ENCODE measurements at regions not wholly inside any gene's neighbourhood (a gene's known extent, or its start where the extent isn't known, plus 50 kb on each side); places are given as distances from the start of the nearest gene placed in this dataset.

- ATAC-seq (ENCODE audit: low read depth), result no peak
- TF ChIP-seq, protein P1, sequence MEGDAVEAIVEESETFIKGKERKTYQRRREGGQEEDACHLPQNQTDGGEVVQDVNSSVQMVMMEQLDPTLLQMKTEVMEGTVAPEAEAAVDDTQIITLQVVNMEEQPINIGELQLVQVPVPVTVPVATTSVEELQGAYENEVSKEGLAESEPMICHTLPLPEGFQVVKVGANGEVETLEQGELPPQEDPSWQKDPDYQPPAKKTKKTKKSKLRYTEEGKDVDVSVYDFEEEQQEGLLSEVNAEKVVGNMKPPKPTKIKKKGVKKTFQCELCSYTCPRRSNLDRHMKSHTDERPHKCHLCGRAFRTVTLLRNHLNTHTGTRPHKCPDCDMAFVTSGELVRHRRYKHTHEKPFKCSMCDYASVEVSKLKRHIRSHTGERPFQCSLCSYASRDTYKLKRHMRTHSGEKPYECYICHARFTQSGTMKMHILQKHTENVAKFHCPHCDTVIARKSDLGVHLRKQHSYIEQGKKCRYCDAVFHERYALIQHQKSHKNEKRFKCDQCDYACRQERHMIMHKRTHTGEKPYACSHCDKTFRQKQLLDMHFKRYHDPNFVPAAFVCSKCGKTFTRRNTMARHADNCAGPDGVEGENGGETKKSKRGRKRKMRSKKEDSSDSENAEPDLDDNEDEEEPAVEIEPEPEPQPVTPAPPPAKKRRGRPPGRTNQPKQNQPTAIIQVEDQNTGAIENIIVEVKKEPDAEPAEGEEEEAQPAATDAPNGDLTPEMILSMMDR (IDR thresholded peaks at IDR 0.05), result no peak
- no peak overlapping the region for H3K27ac Mint-ChIP-seq
- no peaks in the 10 kb centered on the region for H3K36me3 Mint-ChIP-seq (ENCODE audit: low read depth)
- no peaks in the 10 kb centered on the region for H3K4me1 Mint-ChIP-seq
- no peaks in the 10 kb centered on the region for H3K9me3 Mint-ChIP-seq
- no peak overlapping the region for H3K4me3 Mint-ChIP-seq
- CTCF ChIA-PET, result no interaction called here
- DNase-seq, result no peak
- intact Hi-C loops (cut with micrococcal nuclease), result no loop called here
- POLR2A ChIA-PET, result no interaction called here
- H3K27me3 Mint-ChIP-seq, result no peaks in the 10 kb centered on the region
Observed at GRCh38 chr9:79013715-79014610, 557.8 kb upstream of the TLE4 start.

DNA sequence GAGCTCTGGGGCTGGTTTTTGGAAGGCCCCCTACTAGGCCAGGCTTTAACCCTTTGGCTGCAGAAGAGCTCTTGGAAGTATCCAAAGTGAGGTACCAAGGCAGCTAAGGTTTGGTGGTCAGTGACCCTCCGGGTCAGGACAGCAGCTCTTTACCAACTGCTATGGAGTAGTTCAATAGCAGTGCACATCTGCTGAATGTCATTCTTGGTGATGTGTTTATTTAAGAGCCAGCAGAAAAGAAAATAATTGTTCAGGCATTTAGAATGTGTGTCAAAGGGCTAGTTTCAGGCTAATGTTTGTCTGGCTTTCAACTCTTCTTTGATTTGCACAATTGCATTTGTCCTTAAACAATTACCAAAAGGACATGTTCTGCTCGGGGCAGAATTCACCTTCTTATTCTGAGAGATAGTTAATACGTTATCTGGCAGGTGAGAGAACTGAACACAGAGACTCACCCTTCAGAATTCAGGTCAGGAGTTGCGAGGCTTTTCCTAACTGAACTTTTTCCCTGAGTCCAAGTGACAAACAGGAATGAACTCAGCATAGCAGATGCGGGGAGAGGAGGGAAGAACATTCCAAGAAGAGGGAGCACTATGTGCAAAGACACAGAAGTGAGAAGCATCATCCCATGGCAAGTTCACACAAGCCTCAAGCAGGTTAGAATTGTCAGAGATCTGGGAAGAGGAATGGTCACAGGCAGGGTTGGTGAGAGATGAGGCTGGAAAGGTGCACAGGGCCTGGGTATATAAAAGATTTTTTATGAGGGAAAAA is 556.7 kb upstream of the TLE4 start:
- Mint-ChIP-seq H3K9me3 (no peaks in the 10 kb centered on the region), H3K4me1 (no peaks in the 10 kb centered on the region), H3K27ac (no peak overlapping the region), H3K4me3 (no peak overlapping the region), H3K27me3 (no peaks in the 10 kb centered on the region), H3K36me3 (ENCODE audit: low read depth) (no peaks in the 10 kb centered on the region)
- intact Hi-C loops (cut with micrococcal nuclease), result no loop called here
- ATAC-seq (ENCODE audit: low read depth) (no peak), DNase-seq (no peak)
- TF ChIP-seq, protein P1 (IDR thresholded peaks at IDR 0.05), result no peak
- POLR2A ChIA-PET, result no interaction called here
- CTCF ChIA-PET, result no interaction called here

GRCh38 chr9:79015951-79016350 is 555.8 kb upstream of the TLE4 start:
- Mint-ChIP-seq H3K9me3 (no peaks in the 10 kb centered on the region), H3K36me3 (ENCODE audit: low read depth) (no peaks in the 10 kb centered on the region), H3K27me3 (no peaks in the 10 kb centered on the region), H3K4me3 (no peak overlapping the region), H3K27ac (no peak overlapping the region), H3K4me1 (no peaks in the 10 kb centered on the region)
- no peak for DNase-seq
- intact Hi-C loops (cut with micrococcal nuclease), result no loop called here
- ChIA-PET CTCF (no interaction called here), POLR2A (no interaction called here)
- no peak for ATAC-seq (ENCODE audit: low read depth)
- TF ChIP-seq, protein P1 (IDR thresholded peaks at IDR 0.05), result no peak

DNA sequence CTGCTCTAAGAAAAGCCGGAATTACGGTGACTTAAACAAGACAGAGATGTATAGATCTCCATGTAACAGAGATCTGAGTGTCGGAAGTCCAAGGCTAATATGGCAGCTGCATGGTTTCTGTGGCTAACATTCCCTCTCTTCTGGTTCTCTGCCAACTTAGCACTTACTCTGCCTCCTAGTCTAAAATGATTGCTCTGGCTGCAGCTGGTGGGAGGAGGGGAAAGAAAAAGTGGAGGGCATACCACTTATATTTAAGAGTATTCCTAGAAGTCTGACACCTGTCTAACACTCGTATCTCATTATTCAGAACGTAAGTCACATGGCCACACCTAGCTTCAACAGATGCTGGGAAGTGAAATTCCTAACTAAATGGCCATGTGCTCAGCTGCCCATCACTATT is 551.5 kb upstream of the TLE4 start:
- no peak overlapping the region for H3K4me3 Mint-ChIP-seq
- H3K27me3 Mint-ChIP-seq, result no peaks in the 10 kb centered on the region
- TF ChIP-seq, protein P1 (IDR thresholded peaks at IDR 0.05), result no peak
- DNase-seq (no peak), ATAC-seq (ENCODE audit: low read depth) (no peak)
- no peak overlapping the region for H3K27ac Mint-ChIP-seq
- intact Hi-C loops (cut with micrococcal nuclease), result no loop called here
- CTCF ChIA-PET, result no interaction called here
- no peaks in the 10 kb centered on the region for H3K9me3 Mint-ChIP-seq
- H3K4me1 Mint-ChIP-seq, result no peaks in the 10 kb centered on the region
- H3K36me3 Mint-ChIP-seq (ENCODE audit: low read depth), result no peaks in the 10 kb centered on the region
- POLR2A ChIA-PET, result no interaction called here

DNA sequence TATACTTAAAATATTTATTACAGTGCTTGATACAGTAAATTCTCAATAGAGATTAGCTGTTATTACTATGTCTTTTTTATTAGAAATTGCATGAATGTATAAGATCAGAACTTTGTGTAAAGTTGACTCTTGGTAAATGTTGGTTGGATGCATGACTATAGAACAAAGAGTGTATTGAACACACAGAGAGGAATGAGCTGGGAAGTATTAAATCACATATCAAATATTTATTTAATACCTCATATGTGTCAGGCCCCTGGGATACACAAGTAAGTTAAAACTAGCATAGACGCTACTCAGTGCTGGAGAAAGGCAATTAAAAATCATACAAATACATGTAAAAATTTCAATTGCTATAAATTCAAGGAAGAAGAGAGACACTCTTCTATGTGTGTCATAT is 550.7 kb upstream of the TLE4 start:
- no peaks in the 10 kb centered on the region for H3K36me3 Mint-ChIP-seq (ENCODE audit: low read depth)
- TF ChIP-seq, protein P1 (IDR thresholded peaks at IDR 0.05), result no peak
- no peak overlapping the region for H3K4me3 Mint-ChIP-seq
- H3K4me1 Mint-ChIP-seq, result peaks cover 1% of the 10 kb centered on the region
- CTCF ChIA-PET, result no interaction called here
- H3K9me3 Mint-ChIP-seq, result no peaks in the 10 kb centered on the region
- no peak overlapping the region for H3K27ac Mint-ChIP-seq
- POLR2A ChIA-PET, result no interaction called here
- H3K27me3 Mint-ChIP-seq, result no peaks in the 10 kb centered on the region
- DNase-seq, result no peak
- no peak for ATAC-seq (ENCODE audit: low read depth)
- intact Hi-C loops (cut with micrococcal nuclease), result no loop called here
